ENCODE measurements at regions not wholly inside any gene's neighbourhood (a gene's known extent, or its start where the extent isn't known, plus 50 kb on each side); places are given as distances from the start of the nearest gene placed in this dataset.
"Not testable (repeated sequence)": the region's sequence is repeated elsewhere in the genome, so short reads cannot be mapped to it uniquely, and the experiment has no call there.

- H3K36me3 ChIP-seq (ENCODE audit: control insufficient read depth in 2 of 3, insufficient read depth in 3 of 3, low read length in 3 of 3): no peaks in the 10 kb centered on the region
- no peaks in the 10 kb centered on the region for H3K4me1 ChIP-seq (ENCODE audit: control insufficient read depth in 2 of 3, insufficient read depth in 2 of 3, low read depth in 1 of 3, low read length in 3 of 3)
- FAIRE-seq: no peak
- intact Hi-C loops (cut with DNase I): no loop called here
- no peak overlapping the region for H3K4me3 ChIP-seq (ENCODE audit: low read length in 3 of 3)
- no peak overlapping the region for H3K27ac ChIP-seq (ENCODE audit: low read depth in 2 of 2, low read length in 2 of 2)
- no peaks in the 10 kb centered on the region for H3K27me3 ChIP-seq (ENCODE audit: control insufficient read depth, insufficient read depth, low read length)
- DNase-seq: peak in 1 of 5 donors; percentile 29
- TF ChIP-seq CTCF (IDR thresholded peaks at IDR 0.05; ENCODE audit: borderline replicate concordance, extremely low read depth, insufficient read depth): no peak
- H3K9me3 ChIP-seq (ENCODE audit: control insufficient read depth in 2 of 3, insufficient read depth in 1 of 3, low read length in 3 of 3): no peaks in the 10 kb centered on the region
- H3K9ac ChIP-seq (ENCODE audit: low read length in 3 of 3): no peak overlapping the region
These were observed 185.1 kb upstream of the ZNF217 start for GRCh38 chr20:53778736-53779135.

GRCh38 chr20:53778041-53778516, 184.4 kb upstream of the ZNF217 start:
- H3K4me3 ChIP-seq (ENCODE audit: low read length in 3 of 3): no peak overlapping the region
- FAIRE-seq: no peak
- intact Hi-C loops (cut with DNase I): no loop called here
- H3K9me3 ChIP-seq (ENCODE audit: control insufficient read depth in 2 of 3, insufficient read depth in 1 of 3, low read length in 3 of 3): no peaks in the 10 kb centered on the region
- H3K4me1 ChIP-seq (ENCODE audit: control insufficient read depth in 2 of 3, insufficient read depth in 2 of 3, low read depth in 1 of 3, low read length in 3 of 3): no peaks in the 10 kb centered on the region
- H3K27me3 ChIP-seq (ENCODE audit: control insufficient read depth, insufficient read depth, low read length): no peaks in the 10 kb centered on the region
- H3K27ac ChIP-seq (ENCODE audit: low read depth in 2 of 2, low read length in 2 of 2): no peak overlapping the region
- H3K36me3 ChIP-seq (ENCODE audit: control insufficient read depth in 2 of 3, insufficient read depth in 3 of 3, low read length in 3 of 3): no peaks in the 10 kb centered on the region
- DNase-seq: no peak
- no peak overlapping the region for H3K9ac ChIP-seq (ENCODE audit: low read length in 3 of 3)
- TF ChIP-seq CTCF (IDR thresholded peaks at IDR 0.05; ENCODE audit: borderline replicate concordance, extremely low read depth, insufficient read depth): no peak

- H3K4me3 ChIP-seq (ENCODE audit: low read length in 3 of 3); H3K27ac ChIP-seq (ENCODE audit: low read depth in 2 of 2, low read length in 2 of 2); FAIRE-seq; H3K4me1 ChIP-seq (ENCODE audit: control insufficient read depth in 2 of 3, insufficient read depth in 2 of 3, low read depth in 1 of 3, low read length in 3 of 3); intact Hi-C loops (cut with DNase I); H3K27me3 ChIP-seq (ENCODE audit: control insufficient read depth, insufficient read depth, low read length); H3K36me3 ChIP-seq (ENCODE audit: control insufficient read depth in 2 of 3, insufficient read depth in 3 of 3, low read length in 3 of 3); H3K9ac ChIP-seq (ENCODE audit: low read length in 3 of 3); H3K9me3 ChIP-seq (ENCODE audit: control insufficient read depth in 2 of 3, insufficient read depth in 1 of 3, low read length in 3 of 3); DNase-seq: not testable (repeated sequence)
These were observed 183.8 kb upstream of the ZNF217 start for GRCh38 chr20:53777402-53777801.

GRCh38 chr20:53776858-53777257, 183.2 kb upstream of the ZNF217 start:
- Histone ChIP-seq H3K4me1 (ENCODE audit: control insufficient read depth in 2 of 3, insufficient read depth in 2 of 3, low read depth in 1 of 3, low read length in 3 of 3) (no peaks in the 10 kb centered on the region), H3K9ac (ENCODE audit: low read length in 3 of 3) (no peak overlapping the region), H3K9me3 (ENCODE audit: control insufficient read depth in 2 of 3, insufficient read depth in 1 of 3, low read length in 3 of 3) (no peaks in the 10 kb centered on the region), H3K27me3 (ENCODE audit: control insufficient read depth, insufficient read depth, low read length) (no peaks in the 10 kb centered on the region), H3K4me3 (ENCODE audit: low read length in 3 of 3) (no peak overlapping the region), H3K27ac (ENCODE audit: low read depth in 2 of 2, low read length in 2 of 2) (no peak overlapping the region), H3K36me3 (ENCODE audit: control insufficient read depth in 2 of 3, insufficient read depth in 3 of 3, low read length in 3 of 3) (no peaks in the 10 kb centered on the region)
- DNase-seq: no peak
- FAIRE-seq: no peak
- intact Hi-C loops (cut with DNase I): no loop called here
- TF ChIP-seq CTCF (IDR thresholded peaks at IDR 0.05; ENCODE audit: borderline replicate concordance, extremely low read depth, insufficient read depth): no peak

Measured in kidney (tissue), 13 donors.